GM19438 (cell line): ENCODE measurements at regions not wholly inside any gene's neighbourhood (a gene's known extent, or its start where the extent isn't known, plus 50 kb on each side); places are given as distances from the start of the nearest gene placed in this dataset.

Experiments
- ATAC-seq: cut with Tn5 transposase; IDR thresholded peaks from one replicate; pipeline ENCODE4 v1.9.1; 2021; ENCODE audit warnings: low read depth; ENCODE audit not compliant: unreplicated experiment

GRCh38 chr4:53821179-53821851, 230.0 kb upstream of the LNX1 start:
- ATAC-seq = no peak

- ATAC-seq = no peak
Observed at GRCh38 chr4:53818104-53818503, 226.8 kb upstream of the LNX1 start.

- ATAC-seq = no peak
Observed at GRCh38 chr4:53816561-53816960, 225.3 kb upstream of the LNX1 start.

DNA sequence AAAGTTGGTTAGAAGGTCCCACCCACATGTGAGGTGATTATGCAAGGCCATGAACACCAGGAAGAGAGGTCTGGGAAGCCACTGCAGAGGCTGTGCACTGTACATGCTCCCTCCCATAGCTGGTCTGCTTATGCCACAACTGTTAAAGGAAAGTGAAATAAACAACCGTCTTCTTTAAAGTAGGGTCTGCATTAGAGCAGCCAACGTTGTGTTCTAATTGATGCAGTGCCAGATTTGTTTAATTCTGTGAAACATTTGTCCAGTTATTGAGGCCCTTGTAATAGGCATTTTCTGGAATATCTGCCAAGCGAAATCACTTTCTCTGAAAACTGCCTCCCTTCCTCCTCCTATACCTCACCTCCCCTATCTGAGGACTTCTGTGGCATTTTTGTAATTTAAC, 224.0 kb upstream of the LNX1 start:
- no peak for ATAC-seq

DNA sequence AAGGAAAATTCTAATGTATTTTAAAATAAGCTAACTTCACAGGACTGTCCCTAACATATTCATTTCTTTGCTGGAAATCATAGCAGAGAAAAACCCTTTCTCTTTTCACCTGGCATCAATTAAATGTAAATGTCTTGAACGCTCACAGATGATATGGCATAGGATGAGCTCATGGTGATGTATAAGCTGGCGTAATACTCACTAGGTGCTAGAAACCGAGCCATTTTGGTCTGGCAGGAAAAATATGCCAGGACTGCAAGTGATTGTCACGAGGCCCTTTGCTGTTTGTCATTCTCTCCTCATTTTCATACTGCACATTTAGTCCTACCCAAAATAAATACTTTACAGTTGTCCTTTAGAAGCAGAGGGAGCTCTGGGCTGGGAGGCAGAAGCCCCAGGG, 222.7 kb upstream of the LNX1 start:
- ATAC-seq = no peak

DNA sequence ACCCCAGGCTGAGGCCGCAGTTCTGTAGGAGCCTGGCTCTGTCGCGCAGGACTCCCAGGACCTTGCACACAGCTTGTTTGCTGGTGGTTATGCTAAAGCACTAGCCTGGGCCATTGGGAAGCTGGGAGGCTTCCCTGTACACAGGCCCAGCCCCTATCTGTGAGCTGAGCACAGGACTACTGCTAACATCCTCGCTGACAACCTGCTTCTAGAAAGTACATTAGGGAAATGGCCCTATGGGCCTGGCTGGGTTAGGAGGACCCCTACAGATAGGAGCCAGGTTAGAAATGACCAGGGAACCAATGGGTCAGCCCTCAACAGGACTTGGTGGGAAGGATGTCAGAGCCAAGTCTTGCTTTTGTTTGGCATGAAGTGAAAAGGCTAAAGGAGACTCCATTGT, 219.4 kb upstream of the LNX1 start:
- ATAC-seq = no peak

DNA sequence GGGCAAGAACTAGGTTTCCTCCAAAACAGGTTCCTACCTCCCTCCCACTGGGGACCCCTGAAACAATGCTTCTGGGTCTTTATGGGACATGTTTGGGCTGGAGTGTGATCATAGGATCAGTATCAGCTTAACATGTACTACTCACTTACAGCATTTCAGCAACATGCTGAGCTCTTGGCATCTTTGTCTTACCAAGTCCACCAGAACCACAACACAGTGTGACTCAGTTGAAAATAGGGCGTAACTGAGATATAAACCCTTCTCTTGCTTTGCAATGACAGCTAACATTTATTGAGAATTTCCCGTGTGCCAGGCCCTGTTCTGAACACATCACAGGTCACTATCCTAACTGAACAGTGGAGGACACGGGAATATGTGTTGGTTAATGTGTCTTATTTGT, 218.5 kb upstream of the LNX1 start:
- no peak for ATAC-seq

DNA sequence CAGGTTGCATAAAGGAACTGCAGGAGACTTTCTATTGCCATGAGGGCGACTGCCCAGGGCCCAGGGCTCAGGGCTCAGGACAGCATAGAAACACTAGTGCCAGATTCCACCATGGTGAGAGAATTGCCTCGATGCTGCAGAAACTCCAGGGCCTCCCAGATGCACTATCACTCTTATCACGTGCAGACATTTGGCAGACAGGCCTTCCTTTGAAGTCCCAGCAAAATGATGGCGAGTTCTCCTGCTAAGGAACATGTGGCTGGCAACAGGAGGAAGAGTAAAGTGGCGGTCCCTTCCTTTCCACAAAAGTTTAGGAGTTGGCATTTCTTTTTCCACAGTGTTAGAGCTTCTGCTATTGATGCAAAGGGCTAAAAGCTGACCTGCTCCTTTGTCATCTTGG, 214.0 kb upstream of the LNX1 start:
- ATAC-seq = no peak

DNA sequence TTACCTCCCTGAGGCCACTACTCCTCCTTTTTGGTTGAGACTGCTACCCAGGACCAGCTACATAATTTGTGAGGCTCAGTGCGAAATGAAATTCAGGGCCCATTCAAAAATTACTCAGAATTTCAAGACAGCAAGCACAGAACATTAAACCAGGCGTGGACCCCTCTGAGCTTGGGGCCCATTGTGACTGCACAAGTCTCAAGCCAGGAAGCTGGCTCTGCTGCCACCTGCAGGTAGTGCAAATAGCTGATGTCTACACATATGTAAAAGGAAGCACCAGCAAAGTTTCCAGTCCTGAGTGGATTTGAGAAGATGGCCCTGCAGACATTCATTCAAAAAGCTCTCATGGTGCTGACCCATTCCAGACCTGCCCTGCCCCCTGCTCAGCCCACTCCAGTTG, 213.4 kb upstream of the LNX1 start:
- no peak for ATAC-seq

GRCh38 chr4:53802500-53802899, 211.2 kb upstream of the LNX1 start:
- ATAC-seq = no peak

DNA sequence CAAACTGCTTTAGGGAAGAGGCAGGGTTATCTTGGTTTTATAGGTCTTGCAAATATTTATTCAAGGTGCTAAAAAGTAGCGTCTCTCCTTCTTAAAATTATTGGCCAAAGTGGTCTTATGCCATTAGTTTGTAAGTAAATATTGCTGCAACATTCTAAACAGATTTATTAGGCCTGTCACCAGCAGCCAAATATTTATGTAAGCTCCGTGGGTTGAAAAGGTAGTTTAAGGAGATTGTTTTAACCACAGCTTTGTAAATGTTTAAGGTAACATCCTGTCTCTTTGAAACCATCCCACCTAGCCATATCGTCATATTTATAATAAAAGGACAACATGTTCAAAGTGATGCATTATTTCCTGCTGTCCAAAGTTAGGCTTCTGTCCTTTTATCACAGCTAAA, 210.1 kb upstream of the LNX1 start:
- no peak for ATAC-seq

GRCh38 chr4:53800741-53801140, 209.5 kb upstream of the LNX1 start:
- no peak for ATAC-seq

DNA sequence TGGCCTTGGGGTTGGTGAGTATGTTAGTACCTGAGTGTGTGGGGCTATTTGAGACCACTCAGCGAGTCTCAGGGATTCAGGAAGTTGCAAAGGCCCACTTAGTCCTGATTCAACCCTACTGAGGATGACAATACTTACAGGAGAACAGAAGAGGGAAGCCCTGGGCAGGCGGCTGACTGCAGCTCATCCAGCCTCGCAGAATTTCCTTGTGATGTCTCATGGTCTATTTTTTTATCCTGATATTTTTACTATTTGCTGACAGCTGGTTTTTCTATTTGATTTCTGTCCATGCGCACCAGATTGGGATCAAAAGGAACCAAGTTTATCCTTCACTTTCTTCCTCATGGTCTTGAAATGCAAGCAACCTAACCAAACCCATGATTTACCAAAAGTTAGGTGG, 201.8 kb upstream of the LNX1 start:
- ATAC-seq = no peak

DNA sequence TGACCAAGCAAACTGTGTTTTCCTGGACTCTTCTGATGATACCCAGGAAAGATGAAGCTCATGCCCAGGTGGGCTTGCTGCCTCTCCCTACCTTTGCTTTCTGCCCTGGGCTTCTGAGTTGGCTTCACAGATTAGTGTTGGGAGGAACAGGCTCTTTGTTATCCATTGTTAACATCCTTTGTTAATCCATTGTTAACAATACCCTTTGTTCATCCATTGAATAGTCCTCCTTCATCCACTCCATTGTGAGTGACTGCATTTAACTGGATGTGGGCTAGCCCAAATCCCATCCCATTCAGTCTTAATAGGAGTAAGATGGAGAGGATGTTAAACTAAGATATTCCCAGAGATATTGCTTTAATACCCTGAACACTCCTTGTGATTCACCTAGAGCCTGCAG, 199.0 kb upstream of the LNX1 start:
- no peak for ATAC-seq

DNA sequence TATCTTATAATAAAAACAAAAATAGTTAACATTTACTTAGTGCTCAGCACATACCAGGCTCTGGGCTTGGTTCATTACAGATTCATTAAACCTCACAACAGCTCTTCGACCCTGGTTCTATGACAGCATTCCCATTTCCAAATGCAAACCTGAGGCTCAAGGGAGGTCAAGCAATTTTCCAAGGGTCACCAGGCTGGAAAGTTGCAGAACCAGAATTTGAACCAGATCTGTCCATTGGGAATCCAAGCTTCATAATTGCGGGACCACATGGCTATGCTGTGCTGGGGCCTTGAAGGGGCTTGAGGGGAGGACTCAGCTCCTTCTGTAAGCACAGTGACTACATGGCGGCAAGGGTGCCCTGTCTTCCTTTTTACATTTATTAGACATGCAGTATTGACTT, 197.3 kb upstream of the LNX1 start:
- no peak for ATAC-seq

- ATAC-seq = no peak
Observed at GRCh38 chr4:53788011-53788410, 196.7 kb upstream of the LNX1 start.

GRCh38 chr4:53786632-53787031, 195.3 kb upstream of the LNX1 start:
- no peak for ATAC-seq

- ATAC-seq = no peak
Observed at GRCh38 chr4:53785996-53786395, 194.7 kb upstream of the LNX1 start.

DNA sequence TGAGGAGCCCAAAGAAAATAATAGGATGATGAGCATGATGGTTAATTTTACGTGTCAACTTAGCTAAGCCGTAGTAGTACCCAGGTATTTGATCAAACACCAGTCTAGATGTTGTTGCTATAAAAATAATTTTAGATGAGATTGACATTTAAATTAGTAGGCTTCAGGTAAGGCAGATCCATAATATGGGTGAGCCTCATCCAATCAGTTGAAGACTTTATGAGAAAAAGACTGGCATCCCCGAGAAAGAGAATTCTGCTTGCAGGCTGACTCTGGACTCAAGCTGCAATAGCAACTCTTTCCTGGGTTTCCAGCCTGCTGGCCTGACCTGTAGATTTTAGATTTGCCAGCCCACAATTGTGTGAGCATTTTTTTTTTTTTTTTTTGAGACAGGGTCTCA, 192.8 kb upstream of the LNX1 start:
- ATAC-seq = no peak

GRCh38 chr4:53783208-53783859, 192.0 kb upstream of the LNX1 start:
- no peak for ATAC-seq

DNA sequence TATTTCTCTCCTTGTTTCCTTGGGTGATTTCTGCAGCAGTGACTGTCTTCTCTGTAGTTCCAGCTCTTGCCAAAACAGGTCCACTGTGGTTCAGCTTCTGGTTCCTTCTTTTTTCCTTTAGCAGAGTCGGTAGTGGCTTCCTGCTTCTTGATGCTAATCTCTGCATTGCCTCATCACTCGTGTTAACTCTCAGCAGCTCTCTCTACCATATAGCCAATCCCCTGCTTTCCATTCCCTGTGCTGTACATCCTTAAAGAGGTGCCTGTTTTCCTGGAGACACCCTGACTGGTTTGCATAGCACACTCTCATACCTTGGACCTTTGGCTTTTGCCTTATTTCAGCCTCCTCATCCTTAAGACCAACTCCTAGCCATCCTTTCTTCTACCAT, 191.2 kb upstream of the LNX1 start:
- no peak for ATAC-seq

DNA sequence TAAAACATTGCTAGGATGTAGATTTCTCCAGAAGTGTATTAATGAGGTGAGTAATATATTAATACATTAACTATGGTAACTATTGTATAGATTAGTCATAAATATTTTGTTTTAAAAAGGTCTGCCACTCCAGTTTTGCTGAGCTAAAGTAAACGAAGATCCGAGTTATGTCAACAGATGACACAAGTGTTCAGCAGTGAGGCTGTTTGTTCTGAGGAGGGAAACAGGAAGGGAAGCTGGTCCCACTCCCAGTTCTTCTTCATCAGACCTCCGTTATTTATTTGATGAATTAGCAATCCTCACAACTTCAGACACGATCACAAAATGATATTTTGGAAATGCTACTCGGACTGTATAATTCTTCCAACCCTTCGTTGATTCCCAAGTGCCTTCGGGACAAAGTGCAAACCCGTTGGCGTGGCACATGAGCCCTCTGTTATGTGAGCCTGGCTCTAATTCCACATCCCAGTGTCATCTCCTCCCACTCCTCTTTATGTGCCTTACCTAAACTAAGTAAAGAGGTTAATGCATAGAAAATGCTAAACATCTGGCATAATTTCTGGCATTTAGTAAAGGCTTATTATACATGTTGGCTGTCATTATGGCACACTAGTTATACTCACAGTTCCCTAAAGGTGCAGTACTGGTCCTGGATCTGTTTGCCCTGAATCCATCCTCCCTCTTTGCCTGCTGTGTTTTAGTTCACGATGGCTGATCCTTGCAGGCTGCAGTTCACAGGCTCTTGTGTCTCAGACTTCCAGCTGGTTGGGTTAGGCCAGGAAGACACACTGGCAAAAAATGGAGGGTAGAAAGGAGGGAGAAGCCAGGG, 190.6 kb upstream of the LNX1 start:
- ATAC-seq = no peak
